ENCODE measurements at regions not wholly inside any gene's neighbourhood (a gene's known extent, or its start where the extent isn't known, plus 50 kb on each side); places are given as distances from the start of the nearest gene placed in this dataset.
A peak's percentile ranks its signal among the peaks of the same experiment; 100 is the strongest.

DNA sequence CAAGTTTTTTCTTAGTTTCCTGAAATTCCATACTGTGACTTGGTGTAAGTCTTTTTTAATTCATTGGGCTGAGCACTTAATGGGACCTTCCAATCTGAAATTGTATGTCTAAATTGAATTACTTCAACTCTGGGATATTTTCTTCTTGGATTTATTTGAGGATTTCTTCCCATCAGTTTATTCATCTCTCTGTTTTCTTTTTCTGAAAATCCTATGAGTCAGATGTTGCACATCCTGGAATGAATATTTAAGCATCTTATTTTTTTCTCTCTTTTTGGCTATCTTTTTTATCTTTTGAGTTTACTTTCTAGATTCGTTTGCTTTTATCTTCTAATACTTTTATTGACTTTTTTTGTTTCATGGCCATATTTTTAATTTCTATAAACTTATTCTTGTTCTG, 55.4 kb upstream of the ACYP2 start:
- H3K9me3 ChIP-seq, result peaks cover 0 to 5% (median 0%) of the 10 kb centered on the region in 8 donors
- H3K27ac ChIP-seq, result no peak overlapping the region
- no peaks in the 10 kb centered on the region for H3K36me3 ChIP-seq
- WGBS, 5 donors, result 88 to 97% (median 91%) methylated on average over 1 of the region's 1 CpG
- H3K4me1 ChIP-seq, result peaks cover 0 to 10% (median 0%) of the 10 kb centered on the region in 6 donors
- intact Hi-C loops (cut with DNase I; ENCODE audit: low total_unique reads), result no loop called here
- TF ChIP-seq, protein P1, sequence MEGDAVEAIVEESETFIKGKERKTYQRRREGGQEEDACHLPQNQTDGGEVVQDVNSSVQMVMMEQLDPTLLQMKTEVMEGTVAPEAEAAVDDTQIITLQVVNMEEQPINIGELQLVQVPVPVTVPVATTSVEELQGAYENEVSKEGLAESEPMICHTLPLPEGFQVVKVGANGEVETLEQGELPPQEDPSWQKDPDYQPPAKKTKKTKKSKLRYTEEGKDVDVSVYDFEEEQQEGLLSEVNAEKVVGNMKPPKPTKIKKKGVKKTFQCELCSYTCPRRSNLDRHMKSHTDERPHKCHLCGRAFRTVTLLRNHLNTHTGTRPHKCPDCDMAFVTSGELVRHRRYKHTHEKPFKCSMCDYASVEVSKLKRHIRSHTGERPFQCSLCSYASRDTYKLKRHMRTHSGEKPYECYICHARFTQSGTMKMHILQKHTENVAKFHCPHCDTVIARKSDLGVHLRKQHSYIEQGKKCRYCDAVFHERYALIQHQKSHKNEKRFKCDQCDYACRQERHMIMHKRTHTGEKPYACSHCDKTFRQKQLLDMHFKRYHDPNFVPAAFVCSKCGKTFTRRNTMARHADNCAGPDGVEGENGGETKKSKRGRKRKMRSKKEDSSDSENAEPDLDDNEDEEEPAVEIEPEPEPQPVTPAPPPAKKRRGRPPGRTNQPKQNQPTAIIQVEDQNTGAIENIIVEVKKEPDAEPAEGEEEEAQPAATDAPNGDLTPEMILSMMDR (IDR thresholded peaks at IDR 0.05 in 8 of 11, conservative IDR thresholded peaks at IDR 0.05 in 3 of 11), result no peak
- no peak for TF ChIP-seq POLR2A (IDR thresholded peaks at IDR 0.05)
- no peak for TF ChIP-seq POLR2AphosphoS5 (IDR thresholded peaks at IDR 0.05)
- no peaks in the 10 kb centered on the region for H3K27me3 ChIP-seq (replicated peaks in 1 of 7)
- H3K4me3 ChIP-seq, result no peak overlapping the region
- DNase-seq, result no peak

DNA sequence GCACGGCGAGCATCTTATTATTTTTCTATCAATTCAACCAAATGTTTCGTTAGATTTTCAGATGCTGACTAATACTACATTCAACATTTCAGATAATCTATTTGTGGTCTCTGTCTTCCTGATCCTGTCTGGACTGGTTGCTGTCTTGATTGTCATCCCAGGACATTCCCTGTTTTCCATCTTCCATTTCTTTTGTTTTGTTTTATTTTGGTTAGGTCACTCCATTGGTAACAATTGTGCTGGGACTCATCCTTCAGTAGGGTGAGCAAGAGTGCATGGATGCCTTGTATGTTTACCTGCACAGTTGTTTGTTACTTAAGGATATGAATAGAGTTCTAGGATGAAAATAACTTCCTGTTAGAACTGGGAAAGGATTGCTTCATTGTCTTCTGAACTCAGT, 55.9 kb upstream of the ACYP2 start:
- Histone ChIP-seq H3K4me1 (peaks cover 0 to 15% (median 1%) of the 10 kb centered on the region in 6 donors), H3K4me3 (no peak overlapping the region), H3K36me3 (no peaks in the 10 kb centered on the region), H3K27ac (no peak overlapping the region), H3K27me3 (replicated peaks in 1 of 7) (no peaks in the 10 kb centered on the region), H3K9me3 (peaks cover 0 to 5% (median 0%) of the 10 kb centered on the region in 8 donors)
- no peak for DNase-seq
- 92 to 99% (median 97%) methylated on average over 3 of the region's 3 CpGs for WGBS, 5 donors
- intact Hi-C loops (cut with DNase I; ENCODE audit: low total_unique reads), result no loop called here
- TF ChIP-seq POLR2A (IDR thresholded peaks at IDR 0.05) (no peak), POLR2AphosphoS5 (IDR thresholded peaks at IDR 0.05) (no peak)
- TF ChIP-seq, protein P1 (IDR thresholded peaks at IDR 0.05 in 8 of 11, conservative IDR thresholded peaks at IDR 0.05 in 3 of 11), result no peak

DNA sequence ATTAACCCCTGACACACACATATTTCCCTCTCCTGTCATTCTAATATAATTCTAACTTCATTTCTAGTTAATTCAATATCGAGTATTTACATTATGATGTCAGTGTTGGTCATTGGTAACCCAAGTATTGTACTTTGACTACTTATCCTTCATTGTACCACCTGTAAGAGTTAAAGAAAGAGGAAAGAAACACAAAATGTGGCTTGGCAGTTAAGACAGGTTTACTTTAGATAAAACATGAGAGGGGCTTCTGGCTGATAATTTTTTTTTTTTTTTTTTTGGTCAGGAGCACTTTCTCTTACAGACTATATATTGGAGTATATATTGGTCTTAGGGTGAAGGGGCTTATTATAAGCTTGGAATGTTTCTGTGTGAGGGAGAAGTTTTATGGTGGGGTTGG, 57.0 kb upstream of the ACYP2 start:
- 93 to 98% (median 97%) methylated on average over 1 of the region's 1 CpG for WGBS, 5 donors
- H3K27ac ChIP-seq, result no peak overlapping the region

DNA sequence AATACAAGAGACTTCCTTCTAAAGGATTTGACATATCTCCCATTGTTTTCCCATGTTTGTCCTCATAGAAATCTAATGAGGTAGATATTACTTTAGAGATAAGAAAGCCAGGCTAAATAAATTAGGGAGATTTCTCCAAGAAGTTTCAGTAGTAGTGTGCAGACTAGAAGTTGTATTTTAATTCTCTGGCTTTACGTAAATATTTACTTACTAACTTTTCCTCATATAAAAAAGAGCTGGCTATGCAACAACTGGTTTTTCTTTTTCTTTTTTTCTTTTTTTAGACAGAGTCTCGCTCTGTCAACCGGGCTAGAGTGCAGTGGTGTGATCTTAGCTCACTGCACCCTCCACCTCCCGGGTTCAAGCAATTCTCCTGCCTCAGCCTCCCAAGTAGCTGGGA, 60.6 kb upstream of the ACYP2 start:
- peaks cover 0 to 28% (median 5%) of the 10 kb centered on the region in 6 donors for H3K4me1 ChIP-seq
- no peak for DNase-seq
- no peak overlapping the region for H3K4me3 ChIP-seq
- H3K36me3 ChIP-seq, result peaks cover 0 to 30% (median 7%) of the 10 kb centered on the region in 6 donors
- intact Hi-C loops (cut with DNase I; ENCODE audit: low total_unique reads), result no loop called here
- TF ChIP-seq POLR2AphosphoS5 (IDR thresholded peaks at IDR 0.05) (no peak), POLR2A (IDR thresholded peaks at IDR 0.05) (no peak)
- TF ChIP-seq, protein P1 (IDR thresholded peaks at IDR 0.05 in 8 of 11, conservative IDR thresholded peaks at IDR 0.05 in 3 of 11), result no peak
- H3K9me3 ChIP-seq, result peaks cover 0 to 17% (median 3%) of the 10 kb centered on the region in 8 donors
- peak overlapping the region in 7 of 8 donors; percentile 48 to 72 (median 67) for H3K27ac ChIP-seq
- no peaks in the 10 kb centered on the region for H3K27me3 ChIP-seq (replicated peaks in 1 of 7)
- WGBS, 5 donors, result 83 to 96% (median 93%) methylated on average over 4 of the region's 4 CpGs

More for the DNA sequence above, 57.0 kb upstream of the ACYP2 start:
- H3K36me3 ChIP-seq, result peaks cover 0 to 1% (median 0%) of the 10 kb centered on the region in 6 donors
- no peak overlapping the region for H3K4me3 ChIP-seq
- intact Hi-C loops (cut with DNase I; ENCODE audit: low total_unique reads), result no loop called here
- TF ChIP-seq POLR2A (IDR thresholded peaks at IDR 0.05) (no peak), POLR2AphosphoS5 (IDR thresholded peaks at IDR 0.05) (no peak)
- TF ChIP-seq, protein P1 (IDR thresholded peaks at IDR 0.05 in 8 of 11, conservative IDR thresholded peaks at IDR 0.05 in 3 of 11), result no peak
- H3K27me3 ChIP-seq (replicated peaks in 1 of 7), result no peaks in the 10 kb centered on the region
- peaks cover 0 to 26% (median 6%) of the 10 kb centered on the region in 6 donors for H3K4me1 ChIP-seq
- no peak for DNase-seq
- H3K9me3 ChIP-seq, result peaks cover 0 to 10% (median 1%) of the 10 kb centered on the region in 8 donors
